ENCODE measurements at regions not wholly inside any gene's neighbourhood (a gene's known extent, or its start where the extent isn't known, plus 50 kb on each side); places are given as distances from the start of the nearest gene placed in this dataset.

DNA sequence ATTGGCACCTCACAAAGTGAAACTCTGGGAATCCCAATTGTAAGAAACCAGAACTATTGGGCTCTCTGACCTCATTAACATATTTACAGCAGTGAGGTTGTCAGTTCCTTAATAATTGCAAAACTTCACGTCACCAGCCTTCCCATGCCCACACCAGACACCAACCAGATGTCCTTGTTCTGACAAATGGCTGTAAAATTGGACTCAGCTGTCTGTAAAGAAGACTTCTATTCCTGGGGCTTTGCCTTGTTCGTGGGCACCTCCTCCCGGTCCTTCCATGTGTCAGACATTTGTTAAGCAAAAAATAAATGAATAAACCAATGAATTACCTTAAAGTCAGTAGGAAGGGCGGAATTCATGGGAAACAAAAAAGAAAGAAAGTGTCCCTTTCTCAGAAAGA is 284.3 kb upstream of the CDH11 start:
- no peak overlapping the region for H3K4me3 ChIP-seq (replicated peaks; ENCODE audit: low read depth, low read length)

DNA sequence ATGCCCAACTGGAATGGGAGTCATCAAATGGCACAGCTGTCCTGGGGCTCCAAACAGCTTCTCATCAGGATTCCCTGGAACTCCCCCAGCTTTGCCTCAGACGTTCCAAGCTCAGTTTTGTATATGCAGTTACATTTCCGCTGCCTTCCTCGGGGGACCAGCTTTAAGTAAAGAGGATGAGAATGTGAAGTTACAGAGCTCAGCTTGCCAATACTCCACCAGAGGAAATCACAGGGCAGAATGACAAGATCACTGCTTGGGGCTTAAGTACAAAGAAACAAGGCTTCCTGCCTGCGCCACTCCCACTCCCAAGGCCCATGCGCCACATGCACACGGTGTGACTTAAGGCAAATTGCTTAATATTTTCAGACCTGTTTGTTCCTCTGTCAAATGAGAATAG is 272.4 kb upstream of the CDH11 start:
- TF ChIP-seq, protein P1, sequence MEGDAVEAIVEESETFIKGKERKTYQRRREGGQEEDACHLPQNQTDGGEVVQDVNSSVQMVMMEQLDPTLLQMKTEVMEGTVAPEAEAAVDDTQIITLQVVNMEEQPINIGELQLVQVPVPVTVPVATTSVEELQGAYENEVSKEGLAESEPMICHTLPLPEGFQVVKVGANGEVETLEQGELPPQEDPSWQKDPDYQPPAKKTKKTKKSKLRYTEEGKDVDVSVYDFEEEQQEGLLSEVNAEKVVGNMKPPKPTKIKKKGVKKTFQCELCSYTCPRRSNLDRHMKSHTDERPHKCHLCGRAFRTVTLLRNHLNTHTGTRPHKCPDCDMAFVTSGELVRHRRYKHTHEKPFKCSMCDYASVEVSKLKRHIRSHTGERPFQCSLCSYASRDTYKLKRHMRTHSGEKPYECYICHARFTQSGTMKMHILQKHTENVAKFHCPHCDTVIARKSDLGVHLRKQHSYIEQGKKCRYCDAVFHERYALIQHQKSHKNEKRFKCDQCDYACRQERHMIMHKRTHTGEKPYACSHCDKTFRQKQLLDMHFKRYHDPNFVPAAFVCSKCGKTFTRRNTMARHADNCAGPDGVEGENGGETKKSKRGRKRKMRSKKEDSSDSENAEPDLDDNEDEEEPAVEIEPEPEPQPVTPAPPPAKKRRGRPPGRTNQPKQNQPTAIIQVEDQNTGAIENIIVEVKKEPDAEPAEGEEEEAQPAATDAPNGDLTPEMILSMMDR (IDR thresholded peaks at IDR 0.05; ENCODE audit: low read length, missing control alignments) = no peak
- no peak overlapping the region for H3K4me3 ChIP-seq (replicated peaks; ENCODE audit: low read depth, low read length)
- no peak for DNase-seq (ENCODE audit: low read depth)

More for the DNA sequence above, 284.3 kb upstream of the CDH11 start:
- TF ChIP-seq, protein P1 (IDR thresholded peaks at IDR 0.05; ENCODE audit: low read length, missing control alignments) = no peak
- no peak for DNase-seq (ENCODE audit: low read depth)

DNA sequence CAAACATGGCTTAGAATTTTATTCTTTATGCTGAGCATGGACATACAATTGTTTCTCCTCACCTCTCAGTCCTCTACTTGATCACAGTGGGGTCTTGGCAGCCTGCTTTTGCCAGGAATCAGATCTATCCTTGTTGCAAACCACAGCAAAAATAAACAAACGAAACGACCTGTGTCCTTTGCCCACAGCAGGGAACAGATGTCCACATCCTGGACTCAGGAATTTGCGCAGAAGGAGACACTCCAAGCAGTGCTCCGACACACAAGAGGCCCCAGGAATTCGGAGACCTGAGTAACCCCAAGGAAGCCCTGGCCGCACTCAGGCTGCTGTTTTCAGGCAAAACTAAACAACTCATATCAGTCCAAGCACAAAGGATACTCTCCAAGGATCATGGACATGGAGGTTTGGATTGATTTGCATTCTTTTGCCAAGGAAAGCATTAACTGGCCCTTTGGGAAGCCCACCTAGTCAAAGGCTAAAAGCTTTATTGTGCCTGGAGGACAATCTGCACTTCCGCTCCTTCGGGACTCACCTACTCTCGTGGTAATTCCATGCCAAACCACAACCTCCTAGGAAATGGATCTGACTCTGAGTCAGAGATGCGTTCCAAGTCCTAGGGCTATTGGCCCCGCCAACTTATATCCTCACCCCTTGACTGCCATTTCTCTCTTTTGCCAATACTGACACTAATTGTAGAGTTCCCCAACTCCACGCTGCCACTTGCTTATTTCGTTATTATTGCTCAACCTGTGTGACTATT is 271.1 kb upstream of the CDH11 start:
- DNase-seq (ENCODE audit: low read depth) = no peak
- TF ChIP-seq, protein P1 (IDR thresholded peaks at IDR 0.05; ENCODE audit: low read length, missing control alignments) = no peak

DNA sequence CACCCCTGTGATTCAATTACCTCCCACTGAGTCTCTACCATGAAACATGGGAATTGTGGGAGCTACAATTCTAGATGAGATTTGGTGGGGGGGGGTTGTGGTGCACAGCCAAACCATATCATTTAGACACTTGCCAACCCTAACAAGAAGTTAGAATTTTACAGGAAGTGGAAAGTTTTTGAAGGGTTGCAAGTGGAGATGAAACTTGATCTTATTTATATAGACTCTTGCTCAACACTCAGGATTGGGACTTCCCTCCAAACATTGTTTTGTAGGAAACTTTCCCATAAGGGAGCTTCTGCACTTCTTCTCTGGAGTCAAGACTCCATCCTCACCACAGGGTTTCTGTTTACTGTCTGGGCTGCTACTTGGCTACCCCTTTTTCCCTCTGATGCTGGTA is 266.7 kb upstream of the CDH11 start:
- H3K4me3 ChIP-seq (replicated peaks; ENCODE audit: low read depth, low read length) = no peak overlapping the region
- TF ChIP-seq, protein P1 (IDR thresholded peaks at IDR 0.05; ENCODE audit: low read length, missing control alignments) = no peak
- peak; percentile 55 for DNase-seq (ENCODE audit: low read depth)

More for the DNA sequence above, 271.1 kb upstream of the CDH11 start:
- no peak overlapping the region for H3K4me3 ChIP-seq (replicated peaks; ENCODE audit: low read depth, low read length)

DNA sequence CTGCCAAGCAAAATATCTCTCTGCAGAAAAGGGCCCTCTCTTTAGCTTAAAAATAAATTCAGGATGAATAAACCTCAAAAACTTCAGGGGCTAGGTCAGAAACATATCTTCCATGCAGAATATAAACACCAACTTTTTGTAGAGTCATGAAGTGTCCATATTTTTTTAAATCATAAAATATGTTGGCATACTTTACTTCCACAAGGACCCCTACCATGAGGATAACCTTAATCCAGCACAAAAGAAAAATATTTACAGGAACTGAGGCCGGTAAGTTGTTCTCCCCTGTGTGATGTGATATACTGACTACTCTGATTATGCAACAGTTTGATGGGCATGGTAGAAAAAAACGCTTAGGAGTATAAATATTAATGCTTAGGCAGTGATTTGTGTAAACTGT is 264.8 kb upstream of the CDH11 start:
- TF ChIP-seq, protein P1 (IDR thresholded peaks at IDR 0.05; ENCODE audit: low read length, missing control alignments) = no peak
- DNase-seq (ENCODE audit: low read depth) = no peak
- no peak overlapping the region for H3K4me3 ChIP-seq (replicated peaks; ENCODE audit: low read depth, low read length)

DNA sequence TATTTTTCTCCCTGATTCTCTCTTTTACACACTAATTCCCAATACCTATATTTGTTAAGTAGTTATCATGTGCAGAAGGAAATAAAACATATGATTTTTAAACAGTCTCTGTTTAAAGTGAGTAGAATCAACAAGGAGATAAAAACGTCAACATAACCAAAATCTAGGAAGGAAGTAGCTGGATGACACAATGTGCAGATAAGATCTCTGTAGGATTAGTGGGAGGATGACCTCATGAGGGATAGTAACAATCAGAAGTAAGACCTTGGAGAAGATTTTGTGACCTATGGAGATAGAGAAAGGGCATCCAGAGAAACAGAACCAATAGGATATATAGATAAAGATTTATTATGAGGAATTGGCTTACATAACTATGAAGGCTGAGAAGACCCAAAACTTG is 262.6 kb upstream of the CDH11 start:
- no peak overlapping the region for H3K4me3 ChIP-seq (replicated peaks; ENCODE audit: low read depth, low read length)
- TF ChIP-seq, protein P1 (IDR thresholded peaks at IDR 0.05; ENCODE audit: low read length, missing control alignments) = no peak
- no peak for DNase-seq (ENCODE audit: low read depth)

DNA sequence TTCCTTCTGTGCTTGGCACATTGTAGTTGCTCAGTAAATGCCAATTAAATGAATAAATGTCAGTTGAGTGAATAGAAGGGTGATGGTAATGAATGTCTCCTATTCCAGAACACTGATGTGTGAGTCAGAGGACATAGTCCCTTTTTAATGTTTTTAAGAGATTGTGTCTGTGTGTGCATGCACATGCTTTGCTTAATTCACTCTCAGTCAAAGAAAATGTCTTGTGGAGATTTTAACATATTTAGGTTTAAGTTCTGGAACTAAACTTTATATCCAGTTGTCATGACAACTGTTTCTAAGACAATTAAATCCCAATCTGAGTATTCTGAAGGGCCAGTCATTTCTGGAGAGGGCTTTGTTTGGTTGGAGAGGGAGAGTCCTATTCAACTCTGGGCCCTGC is 255.3 kb upstream of the CDH11 start:
- TF ChIP-seq, protein P1 (IDR thresholded peaks at IDR 0.05; ENCODE audit: low read length, missing control alignments) = no peak
- DNase-seq (ENCODE audit: low read depth) = peak; percentile 4

More for the DNA sequence above, 255.3 kb upstream of the CDH11 start:
- no peak overlapping the region for H3K4me3 ChIP-seq (replicated peaks; ENCODE audit: low read depth, low read length)
